NCI-H146 (cell line): ENCODE measurements at regions not wholly inside any gene's neighbourhood (a gene's known extent, or its start where the extent isn't known, plus 50 kb on each side); places are given as distances from the start of the nearest gene placed in this dataset.

Experiments
- DNase-seq: peaks from one replicate; lab custom pipeline; 2025; lab: John Stamatoyannopoulos, UW

- no peak for DNase-seq
Measured at GRCh38 chr2:4369826-4370419, 666.5 kb downstream of the DCDC2C start.

DNA sequence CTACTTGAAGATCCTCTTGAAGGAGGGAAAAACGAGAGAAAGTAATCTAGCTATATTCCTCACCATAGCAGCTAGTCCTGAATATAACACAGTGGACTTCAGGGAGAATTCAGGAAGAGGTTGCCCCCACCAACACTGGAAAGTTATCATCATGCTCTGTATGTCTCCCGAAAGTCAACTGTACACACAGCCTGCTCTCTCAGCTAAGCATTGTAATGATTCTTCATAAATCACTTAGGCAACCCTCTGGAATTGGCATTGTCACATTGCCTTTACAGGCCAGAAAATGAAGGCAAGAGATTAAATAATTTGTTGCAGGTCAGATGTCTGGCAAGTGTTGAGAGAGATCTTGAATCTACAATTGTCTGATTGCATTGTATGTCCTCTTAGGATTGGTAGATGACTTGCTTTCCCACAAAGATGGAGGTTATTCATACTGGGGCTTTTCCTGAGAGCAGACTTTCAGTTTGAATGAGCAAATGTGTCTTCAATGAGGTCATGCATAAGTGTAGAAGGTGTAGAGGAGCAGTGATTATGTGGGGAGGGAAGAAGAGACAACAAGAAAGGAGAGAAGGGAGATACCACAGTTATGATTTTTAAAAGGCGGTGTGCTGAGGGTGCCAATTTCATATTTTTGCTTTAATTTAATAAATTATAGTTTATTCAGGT is 667.2 kb downstream of the DCDC2C start:
- no peak for DNase-seq

DNA sequence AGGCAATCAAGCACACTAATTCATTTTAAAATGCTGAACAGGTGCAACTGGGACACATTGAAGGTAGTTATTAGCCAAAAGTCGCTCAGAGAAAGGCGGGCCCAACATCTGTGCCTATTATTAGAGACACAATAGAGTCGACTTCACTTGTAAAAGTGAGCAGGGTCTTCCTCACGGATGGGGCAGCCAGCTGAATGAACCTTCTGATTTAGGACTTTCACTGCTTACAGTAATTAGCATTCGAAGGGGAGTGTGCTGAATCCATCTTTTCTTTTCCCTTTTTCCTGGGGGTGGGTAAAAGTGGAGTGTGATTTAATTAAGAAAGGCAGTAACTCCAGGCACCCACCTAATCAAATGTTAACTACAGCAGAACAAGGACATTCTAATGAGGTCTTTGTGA is 677.7 kb downstream of the DCDC2C start:
- peak; percentile 90 for DNase-seq

GRCh38 chr2:4381773-4382172 is 678.4 kb downstream of the DCDC2C start:
- no peak for DNase-seq

DNA sequence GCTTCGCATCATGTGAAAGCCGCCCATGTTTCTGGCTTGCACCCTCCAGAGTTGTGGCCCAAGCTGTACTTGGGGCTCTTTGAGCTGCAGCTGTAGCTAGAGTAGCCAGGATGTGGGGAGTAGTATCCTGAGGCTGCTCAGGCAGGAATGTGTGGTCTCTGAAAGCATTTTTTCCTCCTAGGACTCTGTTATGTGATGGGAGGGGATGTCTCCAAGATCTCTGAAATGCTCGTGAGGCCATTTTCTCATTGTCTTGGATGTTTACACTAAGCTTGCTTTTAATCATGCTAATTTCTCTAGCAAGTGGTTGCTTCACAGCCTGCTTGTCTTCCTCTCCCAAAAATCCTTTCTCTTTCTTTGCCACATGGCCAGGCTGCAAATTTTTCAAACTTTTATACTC is 687.6 kb downstream of the DCDC2C start:
- DNase-seq: no peak

DNA sequence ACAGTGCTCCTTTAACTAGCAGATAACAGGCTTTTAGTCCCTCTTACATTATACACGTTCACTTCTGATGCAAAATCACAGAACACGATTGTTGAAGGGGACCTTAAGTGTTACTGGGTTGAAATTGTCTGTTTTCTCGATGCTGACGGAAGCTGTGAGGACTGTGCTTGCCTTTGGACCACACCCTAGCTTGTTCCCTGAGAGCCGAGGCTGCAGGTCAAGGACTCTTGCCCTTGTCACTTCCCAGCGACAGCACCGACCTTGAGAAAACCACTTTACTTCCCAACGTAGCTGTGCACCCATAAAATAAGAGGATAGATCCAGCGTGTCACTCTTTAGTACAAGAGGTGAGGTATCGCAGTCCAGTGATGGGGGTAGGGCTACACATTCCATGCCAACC is 701.0 kb downstream of the DCDC2C start:
- DNase-seq: no peak

- DNase-seq: peak; percentile 37
Measured at GRCh38 chr2:4408321-4408720, 704.9 kb downstream of the DCDC2C start.

DNA sequence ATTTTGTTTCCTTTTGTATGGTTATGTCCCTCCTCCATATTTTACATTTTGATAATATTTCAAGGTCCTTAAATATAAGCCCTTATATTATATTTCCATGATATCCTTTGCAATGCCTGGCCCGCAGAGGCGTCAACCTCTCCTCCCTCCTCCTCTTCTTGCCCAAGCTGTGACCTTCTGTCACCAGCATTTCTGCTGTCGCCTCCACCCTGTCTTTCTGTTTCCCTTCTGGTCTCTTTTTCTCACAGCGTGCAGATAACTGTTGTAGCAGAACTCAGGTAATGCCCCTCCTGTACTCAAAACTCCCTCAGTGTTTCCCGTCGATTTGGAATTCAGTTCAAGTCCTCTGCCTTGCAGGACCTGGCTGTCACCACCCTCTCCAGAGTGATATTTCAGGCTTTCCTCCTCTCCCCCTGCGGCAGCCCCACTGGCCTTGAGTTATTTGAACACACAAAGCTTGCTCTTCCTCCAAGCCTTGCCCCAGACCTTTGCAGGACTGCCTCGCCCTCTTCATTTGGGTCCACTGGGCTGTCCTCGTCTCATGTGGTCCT is 709.3 kb downstream of the DCDC2C start:
- DNase-seq: no peak

DNA sequence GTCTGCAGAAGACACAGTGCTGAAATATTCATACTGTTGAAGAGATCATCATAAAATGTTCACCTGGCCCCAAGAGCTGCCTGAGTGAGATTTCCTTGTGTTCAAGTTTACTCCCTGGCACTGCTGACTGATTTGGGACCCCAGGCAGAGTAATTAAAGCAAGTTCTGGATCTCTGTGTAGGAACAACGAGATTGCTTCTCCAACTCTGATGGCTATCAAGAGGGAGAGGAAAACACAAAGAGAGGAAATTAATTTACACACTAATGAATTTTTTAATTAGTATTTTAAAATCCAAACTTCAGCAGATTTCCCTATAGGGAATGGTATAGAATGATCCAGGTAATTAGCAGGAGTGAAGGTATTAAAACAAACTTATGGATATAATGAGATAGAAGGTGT is 711.8 kb downstream of the DCDC2C start:
- no peak for DNase-seq

- DNase-seq: no peak
Measured at GRCh38 chr2:4415810-4416413, 712.5 kb downstream of the DCDC2C start.

GRCh38 chr2:4416431-4416830 is 713.1 kb downstream of the DCDC2C start:
- DNase-seq: no peak

DNA sequence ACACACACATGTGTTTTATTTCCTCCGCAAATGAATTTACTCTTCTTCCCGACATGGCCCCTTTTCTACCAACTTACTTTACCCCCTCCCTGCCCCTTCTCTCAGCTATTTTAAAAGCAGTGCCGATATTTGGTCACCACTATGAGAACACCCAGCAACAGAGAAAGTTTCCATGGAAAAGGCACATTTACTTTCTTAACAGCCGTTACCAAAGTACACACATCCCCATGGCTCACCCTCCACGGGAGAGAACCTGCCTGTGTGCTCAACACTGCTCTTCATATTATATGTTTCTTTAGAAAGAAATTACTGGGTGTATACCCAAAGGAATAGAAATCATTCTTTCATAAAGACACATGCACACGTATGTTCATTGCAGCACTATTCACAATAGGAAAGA is 714.4 kb downstream of the DCDC2C start:
- DNase-seq: no peak

- no peak for DNase-seq
Measured at GRCh38 chr2:4420032-4420431, 716.7 kb downstream of the DCDC2C start.

GRCh38 chr2:4424153-4424552 is 720.8 kb downstream of the DCDC2C start:
- peak; percentile 67 for DNase-seq

- peak; percentile 91 for DNase-seq
Measured at GRCh38 chr2:4427083-4427482, 723.7 kb downstream of the DCDC2C start.

DNA sequence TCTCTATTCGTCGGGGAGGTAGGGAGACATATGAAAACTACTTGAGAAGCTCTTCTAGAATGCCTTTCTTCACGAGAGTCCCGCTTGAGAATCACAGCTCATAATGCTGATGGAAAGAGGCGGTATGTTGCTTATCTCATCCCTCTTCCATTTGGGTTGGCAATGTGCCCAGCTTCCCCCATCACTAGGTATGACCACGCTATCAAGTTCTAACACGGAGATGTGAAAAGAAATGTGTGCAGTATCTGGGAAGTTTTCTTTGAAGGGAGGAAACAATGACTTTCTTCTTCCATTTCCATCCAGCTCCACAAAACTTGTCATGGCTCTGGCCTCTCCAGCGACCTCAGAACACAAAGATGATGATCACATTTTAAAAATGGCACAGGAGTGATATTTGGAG is 742.4 kb downstream of the DCDC2C start:
- DNase-seq: peak; percentile 15

- no peak for DNase-seq
Measured at GRCh38 chr2:4454907-4455306, 751.5 kb downstream of the DCDC2C start.

GRCh38 chr2:4455486-4456155 is 752.2 kb downstream of the DCDC2C start:
- DNase-seq: no peak

GRCh38 chr2:4464634-4465266 is 761.4 kb downstream of the DCDC2C start:
- DNase-seq: no peak

GRCh38 chr2:4465671-4466070 is 762.3 kb downstream of the DCDC2C start:
- peak; percentile 1 for DNase-seq

DNA sequence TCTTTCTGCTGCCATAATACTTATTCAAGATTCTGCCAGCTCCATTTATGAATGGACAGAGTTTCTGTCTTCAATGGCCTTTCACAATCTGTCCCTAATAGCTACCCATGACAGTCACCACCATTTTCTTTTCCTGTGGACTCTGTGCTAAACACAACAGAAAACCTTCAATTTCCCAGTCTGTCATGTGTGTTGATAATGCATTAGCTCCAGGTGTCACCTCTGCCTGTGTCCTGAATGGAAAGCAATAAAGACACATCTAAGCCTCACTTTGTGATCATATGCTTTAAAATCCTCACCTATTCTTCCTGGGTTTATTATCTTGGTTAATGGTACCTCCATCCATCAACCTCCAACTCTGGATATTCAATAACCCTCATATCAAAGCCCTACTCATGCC is 772.2 kb downstream of the DCDC2C start:
- no peak for DNase-seq

DNA sequence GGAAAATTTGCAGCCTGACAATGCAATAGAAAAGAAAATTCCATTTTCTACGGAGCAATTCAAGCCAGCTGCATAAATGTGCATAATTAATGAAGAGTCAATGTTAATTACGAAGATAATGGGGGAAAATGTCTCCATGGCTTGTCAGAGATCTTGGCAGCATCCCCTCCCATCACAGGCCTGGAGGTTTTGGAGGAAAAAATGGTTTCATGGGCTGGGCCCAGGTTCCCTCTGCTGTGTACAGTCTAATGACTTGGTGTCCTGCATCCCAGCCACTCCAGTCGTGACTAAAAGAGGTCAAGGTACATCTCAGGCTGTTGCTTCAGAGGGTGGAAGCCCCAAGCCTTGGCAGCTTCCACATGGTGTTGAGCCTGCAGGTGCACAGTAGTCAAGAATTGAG is 779.7 kb downstream of the DCDC2C start:
- no peak for DNase-seq
